NB4 (cell line): ENCODE measurements at regions not wholly inside any gene's neighbourhood (a gene's known extent, or its start where the extent isn't known, plus 50 kb on each side); places are given as distances from the start of the nearest gene placed in this dataset.

Source experiments
- DNase-seq: peaks from one replicate; pipeline ENCODE4 v3.0.0; 2010; ENCODE audit warnings: low read depth
- H3K4me3 ChIP-seq: one replicate; pipeline ENCODE4 v1.5.1; 2011; ENCODE audit warnings: mild to moderate bottlenecking, low read depth, low read length, moderate library complexity
- CTCF ChIP-seq: IDR thresholded peaks from one replicate; pipeline ENCODE4 v1.5.1; 2012; ENCODE audit warnings: low read depth, low read length
- MYC ChIP-seq: IDR thresholded peaks from 2 replicates; pipeline ENCODE4 v1.6.1; 2011; ENCODE audit warnings: low read depth, low read length
- POLR2A ChIP-seq: IDR thresholded peaks from 2 replicates; pipeline ENCODE4 v1.6.1; 2011; ENCODE audit warnings: mild to moderate bottlenecking; ENCODE audit not compliant: insufficient read length; ENCODE audit errors: extremely low read depth
- TF ChIP-seq, protein P1 (sequence below): IDR thresholded peaks from 2 replicates; pipeline ENCODE4 v1.6.1; 2011; ENCODE audit warnings: low read depth, low read length

GRCh38 chr12:124368421-124369032, 73.6 kb downstream of the RFLNA start:
- H3K4me3 ChIP-seq, result no peak overlapping the region
- no peak for DNase-seq
- TF ChIP-seq, protein P1, sequence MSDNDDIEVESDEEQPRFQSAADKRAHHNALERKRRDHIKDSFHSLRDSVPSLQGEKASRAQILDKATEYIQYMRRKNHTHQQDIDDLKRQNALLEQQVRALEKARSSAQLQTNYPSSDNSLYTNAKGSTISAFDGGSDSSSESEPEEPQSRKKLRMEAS, result no peak
- peak; percentile 26 for TF ChIP-seq CTCF
- no peak for TF ChIP-seq MYC
- no peak for TF ChIP-seq POLR2A

- DNase-seq, result no peak
- TF ChIP-seq POLR2A (no peak), CTCF (no peak), MYC (no peak)
- TF ChIP-seq, protein P1, result no peak
- no peak overlapping the region for H3K4me3 ChIP-seq
These were observed 71.0 kb downstream of the RFLNA start for GRCh38 chr12:124365726-124366430.
